ENCODE measurements at regions not wholly inside any gene's neighbourhood (a gene's known extent, or its start where the extent isn't known, plus 50 kb on each side); places are given as distances from the start of the nearest gene placed in this dataset.

DNA sequence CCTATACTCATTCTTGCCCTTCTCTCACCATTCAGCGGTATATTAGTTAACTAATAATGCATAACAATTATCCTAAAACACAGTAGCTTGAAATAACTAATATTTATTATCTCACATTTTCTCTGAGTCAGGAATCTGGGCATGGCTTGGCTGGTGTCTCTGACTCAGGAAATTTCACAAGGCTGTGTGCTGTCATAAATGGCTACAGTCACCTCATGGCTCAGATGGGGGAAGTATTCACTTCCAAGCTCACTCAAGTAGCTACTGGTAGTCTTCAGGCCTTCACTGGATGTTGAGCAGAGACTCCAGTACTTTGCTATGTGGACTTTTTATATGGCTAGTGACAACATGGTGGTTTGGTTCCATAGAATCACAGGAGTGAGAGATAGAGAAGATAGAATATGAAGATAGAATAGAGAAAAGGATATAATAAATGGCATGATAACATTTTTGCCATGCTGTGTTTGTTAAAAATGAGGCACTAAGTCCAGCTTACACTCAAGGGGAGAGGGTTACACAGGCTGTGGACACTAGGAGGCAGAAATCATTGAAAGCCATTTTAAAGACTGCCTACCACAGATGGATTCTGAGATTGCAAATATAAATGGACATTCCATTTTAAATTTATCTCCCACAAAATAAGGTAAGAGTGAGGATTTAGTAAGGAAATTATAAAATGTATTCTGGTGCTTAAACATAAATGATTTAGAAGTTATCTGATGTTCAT, 997.8 kb upstream of the CHORDC1 start:
- no peaks in the 10 kb centered on the region for H3K27me3 Mint-ChIP-seq

DNA sequence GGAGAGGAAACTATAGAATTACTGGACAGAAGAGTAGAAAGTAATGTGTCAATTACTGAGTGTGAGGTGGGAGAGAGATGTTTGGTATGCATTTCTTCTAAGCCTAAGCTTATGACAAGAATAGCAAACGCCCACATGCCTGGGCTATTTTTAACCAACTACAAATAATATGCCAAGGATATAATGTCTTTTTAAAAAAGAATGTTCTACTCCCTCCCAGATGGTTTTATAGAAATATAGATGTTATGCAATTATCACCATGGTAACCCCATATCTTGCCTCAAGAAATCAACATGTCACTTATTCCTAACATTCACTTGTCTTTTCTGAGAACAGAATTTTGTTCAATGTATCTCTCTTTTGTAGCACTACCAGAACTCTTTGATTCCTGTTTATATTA, 996.7 kb upstream of the CHORDC1 start:
- Mint-ChIP-seq H3K4me1 (no peaks in the 10 kb centered on the region), H3K4me3 (no peak overlapping the region), H3K9me3 (peaks cover 0 to 9% (median 4%) of the 10 kb centered on the region in 8 donors), H3K27ac (no peak overlapping the region), H3K36me3 (no peaks in the 10 kb centered on the region), H3K27me3 (no peaks in the 10 kb centered on the region)
- ChIA-PET CTCF (ENCODE audit: partially characterized antibody) (no interaction called here), POLR2A (ENCODE audit: partially characterized antibody) (no interaction called here)
- Histone ChIP-seq H3K27me3 (ENCODE audit: insufficient read depth, low read length) (no peaks in the 10 kb centered on the region), H3K4me1 (ENCODE audit: insufficient read depth, low read length) (no peaks in the 10 kb centered on the region), H3K27ac (ENCODE audit: low read depth, low read length) (no peak overlapping the region), H3K36me3 (ENCODE audit: insufficient read depth, low read length) (no peaks in the 10 kb centered on the region), H3K4me3 (ENCODE audit: low read length in 2 of 2) (no peak overlapping the region), H3K9me3 (ENCODE audit: control insufficient read depth in 1 of 2, low read length in 2 of 2) (no peaks in the 10 kb centered on the region)
- intact Hi-C loops (cut with micrococcal nuclease) = no loop called here
- DNase-seq = no peak

More for the DNA sequence above, 997.8 kb upstream of the CHORDC1 start:
- Histone ChIP-seq H3K36me3 (ENCODE audit: insufficient read depth, low read length) (no peaks in the 10 kb centered on the region), H3K4me1 (ENCODE audit: insufficient read depth, low read length) (no peaks in the 10 kb centered on the region), H3K4me3 (ENCODE audit: low read length in 2 of 2) (no peak overlapping the region), H3K27ac (ENCODE audit: low read depth, low read length) (no peak overlapping the region), H3K9me3 (ENCODE audit: control insufficient read depth in 1 of 2, low read length in 2 of 2) (no peaks in the 10 kb centered on the region), H3K27me3 (ENCODE audit: insufficient read depth, low read length) (no peaks in the 10 kb centered on the region)
- no peak for DNase-seq
- CTCF ChIA-PET (ENCODE audit: partially characterized antibody) = interaction anchor here (1.4 kb wide), 1 partner anchor 12 kb away, joined by 3 read pairs; no protein-coding TSS in a partner anchor
- H3K4me1 Mint-ChIP-seq = no peaks in the 10 kb centered on the region
- H3K9me3 Mint-ChIP-seq = peaks cover 0 to 9% (median 5%) of the 10 kb centered on the region in 8 donors
- POLR2A ChIA-PET (ENCODE audit: partially characterized antibody) = no interaction called here
- no peaks in the 10 kb centered on the region for H3K36me3 Mint-ChIP-seq
- intact Hi-C loops (cut with micrococcal nuclease) = no loop called here
- no peak overlapping the region for H3K4me3 Mint-ChIP-seq
- H3K27ac Mint-ChIP-seq = no peak overlapping the region

DNA sequence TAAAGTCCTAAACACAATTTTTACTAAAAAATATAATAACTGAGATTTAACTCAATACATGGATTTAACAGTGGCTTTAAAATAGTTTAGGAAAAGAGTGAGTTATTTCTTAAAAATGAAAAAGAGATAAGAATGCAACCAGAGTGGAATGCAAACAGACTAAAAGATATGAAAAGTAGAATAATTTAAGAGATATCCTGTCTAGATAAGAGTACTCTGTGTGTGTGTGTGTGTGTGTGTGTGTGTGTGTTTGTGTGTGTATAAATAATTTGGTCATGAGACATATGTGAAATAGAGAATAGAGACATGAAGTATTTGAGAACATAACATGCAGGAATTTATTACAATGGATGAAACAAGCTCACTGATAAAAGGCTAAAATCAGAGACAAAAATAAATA, 986.9 kb upstream of the CHORDC1 start:
- DNase-seq = no peak
- H3K27me3 ChIP-seq (ENCODE audit: insufficient read depth, low read length) = no peaks in the 10 kb centered on the region
- ChIA-PET CTCF (ENCODE audit: partially characterized antibody) (no interaction called here), POLR2A (ENCODE audit: partially characterized antibody) (no interaction called here)
- H3K4me1 Mint-ChIP-seq = no peaks in the 10 kb centered on the region
- no peaks in the 10 kb centered on the region for H3K36me3 Mint-ChIP-seq
- H3K27ac Mint-ChIP-seq = no peak overlapping the region
- H3K27ac ChIP-seq (ENCODE audit: low read depth, low read length) = no peak overlapping the region
- no peaks in the 10 kb centered on the region for H3K4me1 ChIP-seq (ENCODE audit: insufficient read depth, low read length)
- intact Hi-C loops (cut with micrococcal nuclease) = no loop called here
- no peaks in the 10 kb centered on the region for H3K27me3 Mint-ChIP-seq
- no peak overlapping the region for H3K4me3 ChIP-seq (ENCODE audit: low read length in 2 of 2)
- no peaks in the 10 kb centered on the region for H3K36me3 ChIP-seq (ENCODE audit: insufficient read depth, low read length)
- H3K9me3 ChIP-seq (ENCODE audit: control insufficient read depth in 1 of 2, low read length in 2 of 2) = no peaks in the 10 kb centered on the region
- peaks cover 0 to 10% (median 4%) of the 10 kb centered on the region in 8 donors for H3K9me3 Mint-ChIP-seq
- no peak overlapping the region for H3K4me3 Mint-ChIP-seq

DNA sequence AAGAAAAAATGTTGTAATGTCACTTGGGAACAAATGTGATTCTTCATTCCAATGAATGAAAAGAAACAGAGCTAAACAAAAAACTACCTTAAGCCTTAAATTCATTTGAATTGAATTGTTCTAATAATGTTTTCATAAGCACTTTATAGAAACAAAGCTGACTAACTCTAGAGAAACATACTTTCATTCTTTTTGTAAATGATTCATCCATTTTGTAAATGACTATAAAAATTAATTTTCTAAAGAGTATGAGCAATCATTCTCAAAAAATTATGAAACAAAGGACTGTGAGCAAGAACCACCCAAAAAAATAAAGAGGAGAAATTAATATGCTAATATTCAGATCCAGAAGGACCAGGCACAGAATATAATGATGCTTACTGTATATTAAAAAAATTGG, 986.5 kb upstream of the CHORDC1 start:
- H3K36me3 ChIP-seq (ENCODE audit: insufficient read depth, low read length) = no peaks in the 10 kb centered on the region
- no peak for DNase-seq
- H3K4me3 ChIP-seq (ENCODE audit: low read length in 2 of 2) = no peak overlapping the region
- no peaks in the 10 kb centered on the region for H3K36me3 Mint-ChIP-seq
- no peaks in the 10 kb centered on the region for H3K4me1 ChIP-seq (ENCODE audit: insufficient read depth, low read length)
- no peaks in the 10 kb centered on the region for H3K27me3 Mint-ChIP-seq
- ChIA-PET CTCF (ENCODE audit: partially characterized antibody) (no interaction called here), POLR2A (ENCODE audit: partially characterized antibody) (no interaction called here)
- H3K4me3 Mint-ChIP-seq = no peak overlapping the region
- intact Hi-C loops (cut with micrococcal nuclease) = no loop called here
- H3K9me3 ChIP-seq (ENCODE audit: control insufficient read depth in 1 of 2, low read length in 2 of 2) = no peaks in the 10 kb centered on the region
- no peak overlapping the region for H3K27ac ChIP-seq (ENCODE audit: low read depth, low read length)
- no peaks in the 10 kb centered on the region for H3K27me3 ChIP-seq (ENCODE audit: insufficient read depth, low read length)
- no peak overlapping the region for H3K27ac Mint-ChIP-seq
- no peaks in the 10 kb centered on the region for H3K4me1 Mint-ChIP-seq
- H3K9me3 Mint-ChIP-seq = peaks cover 0 to 10% (median 4%) of the 10 kb centered on the region in 8 donors

DNA sequence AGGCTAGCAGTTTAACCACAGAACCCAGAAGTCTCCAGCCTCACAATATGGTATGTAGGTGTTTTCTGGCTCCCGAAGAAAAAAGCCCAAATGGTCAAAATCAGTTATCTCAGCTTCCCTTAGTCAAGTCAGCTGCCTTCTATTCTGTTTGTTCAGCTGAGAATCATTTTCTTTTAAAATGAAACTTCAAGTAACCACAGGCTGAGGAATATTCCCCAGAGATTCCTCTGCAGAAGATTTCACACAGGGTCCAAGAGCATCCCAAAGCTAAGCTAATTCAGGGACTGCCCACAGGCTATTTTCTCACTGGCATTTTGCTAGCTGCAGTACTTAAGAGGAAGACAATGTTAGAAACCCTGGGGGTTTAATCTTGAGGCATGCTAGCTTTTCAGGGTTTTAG, 977.0 kb upstream of the CHORDC1 start:
- Histone ChIP-seq H3K27ac (ENCODE audit: low read depth, low read length) (no peak overlapping the region), H3K27me3 (ENCODE audit: insufficient read depth, low read length) (no peaks in the 10 kb centered on the region), H3K36me3 (ENCODE audit: insufficient read depth, low read length) (no peaks in the 10 kb centered on the region), H3K4me1 (ENCODE audit: insufficient read depth, low read length) (no peaks in the 10 kb centered on the region), H3K4me3 (ENCODE audit: low read length in 2 of 2) (no peak overlapping the region), H3K9me3 (ENCODE audit: control insufficient read depth in 1 of 2, low read length in 2 of 2) (peaks cover 0 to 3% of the 10 kb centered on the region in 2 donors)
- ChIA-PET CTCF (ENCODE audit: partially characterized antibody) (no interaction called here), POLR2A (ENCODE audit: partially characterized antibody) (no interaction called here)
- DNase-seq = no peak
- Mint-ChIP-seq H3K4me1 (no peaks in the 10 kb centered on the region), H3K9me3 (peaks cover 2 to 9% (median 3%) of the 10 kb centered on the region in 8 donors), H3K27ac (no peak overlapping the region), H3K27me3 (no peaks in the 10 kb centered on the region), H3K36me3 (no peaks in the 10 kb centered on the region), H3K4me3 (no peak overlapping the region)
- intact Hi-C loops (cut with micrococcal nuclease) = no loop called here

DNA sequence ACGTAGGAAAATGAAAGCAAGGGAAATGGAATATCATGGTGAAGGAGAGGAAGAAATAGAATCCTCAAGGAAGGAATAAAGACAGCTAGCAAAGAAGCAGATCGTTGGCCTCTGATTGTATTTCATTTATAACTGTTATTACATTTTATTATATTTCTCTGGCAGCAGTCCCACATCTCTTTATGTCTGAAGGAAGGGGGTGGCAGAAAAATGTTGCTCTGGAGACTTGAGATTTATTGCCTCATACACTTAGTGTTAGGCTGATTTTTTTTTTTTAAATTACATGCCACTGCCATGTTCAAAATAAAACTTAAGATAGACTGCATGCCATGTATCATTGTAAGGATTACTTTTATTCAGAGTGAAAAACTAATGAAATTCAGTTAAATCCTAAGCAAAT, 971.7 kb upstream of the CHORDC1 start:
- Histone ChIP-seq H3K9me3 (ENCODE audit: control insufficient read depth in 1 of 2, low read length in 2 of 2) (no peaks in the 10 kb centered on the region), H3K4me3 (ENCODE audit: low read length in 2 of 2) (no peak overlapping the region), H3K4me1 (ENCODE audit: insufficient read depth, low read length) (no peaks in the 10 kb centered on the region), H3K27ac (ENCODE audit: low read depth, low read length) (no peak overlapping the region), H3K27me3 (ENCODE audit: insufficient read depth, low read length) (no peaks in the 10 kb centered on the region), H3K36me3 (ENCODE audit: insufficient read depth, low read length) (no peaks in the 10 kb centered on the region)
- Mint-ChIP-seq H3K4me3 (no peak overlapping the region), H3K27me3 (no peaks in the 10 kb centered on the region), H3K27ac (no peak overlapping the region), H3K9me3 (peaks cover 0 to 14% (median 3%) of the 10 kb centered on the region in 8 donors), H3K36me3 (no peaks in the 10 kb centered on the region), H3K4me1 (no peaks in the 10 kb centered on the region)
- ChIA-PET POLR2A (ENCODE audit: partially characterized antibody) (no interaction called here), CTCF (ENCODE audit: partially characterized antibody) (no interaction called here)
- intact Hi-C loops (cut with micrococcal nuclease) = no loop called here
- no peak for DNase-seq

DNA sequence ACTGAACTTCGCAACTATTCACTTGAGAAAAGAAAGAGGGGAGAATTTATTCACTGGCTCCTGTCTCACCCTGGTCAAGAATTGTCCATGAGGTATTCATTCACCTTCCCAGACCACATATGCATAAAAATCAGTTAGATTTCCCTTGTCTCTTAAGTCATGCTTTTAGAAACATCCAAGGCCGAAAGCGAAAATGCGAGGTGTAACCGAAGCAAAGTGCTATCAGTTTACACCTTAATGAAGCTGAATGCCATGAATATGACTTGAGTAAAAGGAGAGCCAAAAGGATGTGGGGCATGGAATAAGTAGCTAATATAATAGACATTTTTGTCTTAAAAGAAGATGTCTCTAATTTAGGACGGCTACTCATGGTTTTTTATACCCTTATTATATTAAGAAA, 965.6 kb upstream of the CHORDC1 start:
- intact Hi-C loops (cut with micrococcal nuclease) = no loop called here
- H3K36me3 ChIP-seq (ENCODE audit: insufficient read depth, low read length) = no peaks in the 10 kb centered on the region
- H3K27ac ChIP-seq (ENCODE audit: low read depth, low read length) = no peak overlapping the region
- H3K4me3 ChIP-seq (ENCODE audit: low read length in 2 of 2) = no peak overlapping the region
- CTCF ChIA-PET (ENCODE audit: partially characterized antibody) = no interaction called here
- DNase-seq = no peak
- Mint-ChIP-seq H3K4me1 (no peaks in the 10 kb centered on the region), H3K36me3 (no peaks in the 10 kb centered on the region), H3K27me3 (no peaks in the 10 kb centered on the region), H3K4me3 (no peak overlapping the region), H3K9me3 (peaks cover 0 to 19% (median 5%) of the 10 kb centered on the region in 8 donors), H3K27ac (no peak overlapping the region)
- H3K27me3 ChIP-seq (ENCODE audit: insufficient read depth, low read length) = no peaks in the 10 kb centered on the region
- POLR2A ChIA-PET (ENCODE audit: partially characterized antibody) = no interaction called here
- no peaks in the 10 kb centered on the region for H3K9me3 ChIP-seq (ENCODE audit: control insufficient read depth in 1 of 2, low read length in 2 of 2)
- no peaks in the 10 kb centered on the region for H3K4me1 ChIP-seq (ENCODE audit: insufficient read depth, low read length)

DNA sequence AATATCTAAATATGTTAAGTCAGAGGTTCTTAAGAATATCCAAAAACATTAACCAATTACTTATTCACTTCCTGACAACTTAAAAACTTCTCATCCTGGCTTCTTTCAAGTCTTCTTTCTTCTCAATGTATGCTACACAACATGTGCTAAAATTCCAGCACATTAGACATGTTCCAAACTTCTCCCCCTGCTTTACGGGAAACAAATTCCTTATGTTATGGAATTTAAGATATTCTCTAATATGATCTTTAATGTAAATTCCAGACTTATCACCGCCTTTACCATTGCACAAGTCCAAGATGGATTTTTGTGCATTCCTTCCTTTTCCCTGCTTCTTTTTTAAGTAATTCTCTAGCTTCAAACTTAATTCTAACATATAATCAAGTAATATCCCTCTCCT, 964.5 kb upstream of the CHORDC1 start:
- Mint-ChIP-seq H3K27ac (no peak overlapping the region), H3K4me3 (no peak overlapping the region), H3K4me1 (no peaks in the 10 kb centered on the region), H3K9me3 (peaks cover 4 to 21% (median 5%) of the 10 kb centered on the region in 8 donors), H3K27me3 (no peaks in the 10 kb centered on the region), H3K36me3 (no peaks in the 10 kb centered on the region)
- H3K36me3 ChIP-seq (ENCODE audit: insufficient read depth, low read length) = no peaks in the 10 kb centered on the region
- no peaks in the 10 kb centered on the region for H3K27me3 ChIP-seq (ENCODE audit: insufficient read depth, low read length)
- no peak overlapping the region for H3K27ac ChIP-seq (ENCODE audit: low read depth, low read length)
- H3K4me3 ChIP-seq (ENCODE audit: low read length in 2 of 2) = no peak overlapping the region
- no peaks in the 10 kb centered on the region for H3K4me1 ChIP-seq (ENCODE audit: insufficient read depth, low read length)
- ChIA-PET POLR2A (ENCODE audit: partially characterized antibody) (no interaction called here), CTCF (ENCODE audit: partially characterized antibody) (no interaction called here)
- DNase-seq = no peak
- intact Hi-C loops (cut with micrococcal nuclease) = no loop called here
- no peaks in the 10 kb centered on the region for H3K9me3 ChIP-seq (ENCODE audit: control insufficient read depth in 1 of 2, low read length in 2 of 2)
